HG03520 (cell line): ENCODE measurements at regions not wholly inside any gene's neighbourhood (a gene's known extent, or its start where the extent isn't known, plus 50 kb on each side); places are given as distances from the start of the nearest gene placed in this dataset.

Experiments used
- ATAC-seq: cut with Tn5 transposase; IDR thresholded peaks from one replicate; pipeline ENCODE4 v1.9.1; 2021; ENCODE audit warnings: mild to moderate bottlenecking, moderate library complexity; ENCODE audit not compliant: unreplicated experiment

GRCh38 chr6:79776076-79776475 is 144.9 kb downstream of the SH3BGRL2 start:
- no peak for ATAC-seq

GRCh38 chr6:79775222-79775621 is 144.1 kb downstream of the SH3BGRL2 start:
- ATAC-seq = no peak

GRCh38 chr6:79764747-79765146 is 133.6 kb downstream of the SH3BGRL2 start:
- ATAC-seq = no peak

- no peak for ATAC-seq
Measured at GRCh38 chr6:79763301-79763700, 132.2 kb downstream of the SH3BGRL2 start.

GRCh38 chr6:79762370-79762769 is 131.2 kb downstream of the SH3BGRL2 start:
- no peak for ATAC-seq

- no peak for ATAC-seq
Measured at GRCh38 chr6:79756496-79756895, 125.4 kb downstream of the SH3BGRL2 start.

GRCh38 chr6:79755967-79756366 is 124.8 kb downstream of the SH3BGRL2 start:
- no peak for ATAC-seq
